Fibroblast of villous mesenchyme (primary cell): ENCODE measurements at regions not wholly inside any gene's neighbourhood (a gene's known extent, or its start where the extent isn't known, plus 50 kb on each side); places are given as distances from the start of the nearest gene placed in this dataset.
"Not testable (repeated sequence)": the region's sequence is repeated elsewhere in the genome, so short reads cannot be mapped to it uniquely, and the experiment has no call there.

Experiments
- DNase-seq: peaks from one replicate; pipeline ENCODE4 v3.0.0-alpha.2; 2010; ENCODE audit warnings: low read depth
- H3K4me3 ChIP-seq: 2 replicates; pipeline ENCODE4 v1.5.1; 2011; ENCODE audit warnings: low read depth, mild to moderate bottlenecking, low read length
- TF ChIP-seq, protein P1 (sequence below): IDR thresholded peaks from 2 replicates; pipeline ENCODE4 v1.5.1; 2012; ENCODE audit warnings: low read depth, mild to moderate bottlenecking, low read length; ENCODE audit not compliant: insufficient read depth

DNA sequence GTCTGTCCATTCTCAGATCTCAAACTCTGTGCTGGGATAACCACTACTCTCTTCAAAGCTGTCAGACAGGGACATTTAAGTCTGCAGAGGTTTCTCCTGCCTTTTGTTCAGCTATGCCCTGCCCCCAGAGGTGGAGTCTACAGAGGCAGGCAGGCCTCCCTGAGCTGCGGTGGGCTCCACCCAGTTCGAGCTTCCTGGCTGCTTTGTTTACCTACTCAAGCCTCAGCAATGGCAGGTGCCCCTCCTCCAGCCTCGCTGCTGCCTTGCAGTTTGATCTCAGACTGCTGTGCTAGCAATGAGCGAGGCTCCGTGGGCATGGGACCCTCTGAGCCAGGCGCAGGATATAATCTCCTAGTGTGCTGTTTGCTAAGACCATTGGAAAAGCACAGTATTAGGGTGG is 53.1 kb upstream of the HUNK start:
- H3K4me3 ChIP-seq, DNase-seq: not testable (repeated sequence)

GRCh38 chr21:31814356-31814755 is 58.5 kb upstream of the HUNK start:
- H3K4me3 ChIP-seq, DNase-seq: not testable (repeated sequence)

GRCh38 chr21:31813862-31814261 is 59.0 kb upstream of the HUNK start:
- TF ChIP-seq, protein P1, sequence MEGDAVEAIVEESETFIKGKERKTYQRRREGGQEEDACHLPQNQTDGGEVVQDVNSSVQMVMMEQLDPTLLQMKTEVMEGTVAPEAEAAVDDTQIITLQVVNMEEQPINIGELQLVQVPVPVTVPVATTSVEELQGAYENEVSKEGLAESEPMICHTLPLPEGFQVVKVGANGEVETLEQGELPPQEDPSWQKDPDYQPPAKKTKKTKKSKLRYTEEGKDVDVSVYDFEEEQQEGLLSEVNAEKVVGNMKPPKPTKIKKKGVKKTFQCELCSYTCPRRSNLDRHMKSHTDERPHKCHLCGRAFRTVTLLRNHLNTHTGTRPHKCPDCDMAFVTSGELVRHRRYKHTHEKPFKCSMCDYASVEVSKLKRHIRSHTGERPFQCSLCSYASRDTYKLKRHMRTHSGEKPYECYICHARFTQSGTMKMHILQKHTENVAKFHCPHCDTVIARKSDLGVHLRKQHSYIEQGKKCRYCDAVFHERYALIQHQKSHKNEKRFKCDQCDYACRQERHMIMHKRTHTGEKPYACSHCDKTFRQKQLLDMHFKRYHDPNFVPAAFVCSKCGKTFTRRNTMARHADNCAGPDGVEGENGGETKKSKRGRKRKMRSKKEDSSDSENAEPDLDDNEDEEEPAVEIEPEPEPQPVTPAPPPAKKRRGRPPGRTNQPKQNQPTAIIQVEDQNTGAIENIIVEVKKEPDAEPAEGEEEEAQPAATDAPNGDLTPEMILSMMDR, result no peak

DNA sequence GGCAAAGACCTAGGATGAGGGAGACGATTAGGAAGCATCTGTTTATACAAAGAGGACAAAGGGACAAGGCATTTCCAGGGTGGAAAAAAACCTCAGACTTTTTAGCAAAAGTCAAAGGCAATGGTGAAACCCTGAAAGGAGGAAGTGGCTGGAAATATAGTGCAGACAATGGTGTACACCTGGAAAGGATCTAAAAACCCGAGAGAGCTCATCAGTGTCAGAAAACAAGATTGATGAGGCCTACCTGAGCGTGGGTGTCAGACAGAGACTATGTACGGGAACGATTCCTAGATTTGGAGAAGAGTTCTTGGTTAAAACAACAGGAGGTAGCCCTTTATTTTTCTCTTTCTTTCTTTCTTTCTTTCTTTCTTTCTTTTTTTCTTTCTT is 68.8 kb upstream of the HUNK start:
- no peak for DNase-seq
- H3K4me3 ChIP-seq, result no peak overlapping the region
- TF ChIP-seq, protein P1, result no peak

More at GRCh38 chr21:31813862-31814261, 59.0 kb upstream of the HUNK start:
- DNase-seq, result no peak
- no peak overlapping the region for H3K4me3 ChIP-seq

GRCh38 chr21:31803039-31804007 is 69.5 kb upstream of the HUNK start:
- TF ChIP-seq, protein P1, result no peak
- no peak for DNase-seq
- no peak overlapping the region for H3K4me3 ChIP-seq

GRCh38 chr21:31802331-31802730 is 70.4 kb upstream of the SCAF4 start:
- no peak for DNase-seq
- TF ChIP-seq, protein P1, result no peak
- no peak overlapping the region for H3K4me3 ChIP-seq

GRCh38 chr21:31801551-31802219 is 69.8 kb upstream of the SCAF4 start:
- no peak overlapping the region for H3K4me3 ChIP-seq
- DNase-seq, result no peak
- TF ChIP-seq, protein P1, result no peak
